Mesenchymal stem cell (in vitro differentiated cells and primary cell): ENCODE measurements at regions not wholly inside any gene's neighbourhood (a gene's known extent, or its start where the extent isn't known, plus 50 kb on each side); places are given as distances from the start of the nearest gene placed in this dataset.

Experiments
- DNase-seq: peaks from one replicate; pipeline ENCODE4 v3.0.0-alpha.2; 2013
- H2AFZ ChIP-seq: one replicate; pipeline ENCODE4 v1.6.1; 2013; ENCODE audit warnings: low read depth, mild to moderate bottlenecking, control low read depth, inconsistent platforms, low read length, moderate library complexity
- H2AK5ac ChIP-seq: 2 replicates; pipeline ENCODE4 v1.6.1; 2013; ENCODE audit warnings: low read length, moderate library complexity, mild to moderate bottlenecking, inconsistent platforms; ENCODE audit not compliant: severe bottlenecking
- H2BK120ac ChIP-seq: one replicate; pipeline ENCODE4 v1.6.1; 2013; ENCODE audit warnings: low read depth, mild to moderate bottlenecking, inconsistent platforms, low read length, moderate library complexity
- H2BK12ac ChIP-seq, 2 experiments: one replicate each; pipeline ENCODE4 v1.6.1; 2013; ENCODE audit warnings: inconsistent platforms in 2 of 2, low read length in 2 of 2, mild to moderate bottlenecking in 2 of 2, moderate library complexity in 2 of 2, control low read depth in 1 of 2
- H2BK15ac ChIP-seq: one replicate; pipeline ENCODE4 v1.6.1; 2013; ENCODE audit warnings: mild to moderate bottlenecking, low read depth, inconsistent platforms; ENCODE audit not compliant: poor library complexity, severe bottlenecking
- H2BK5ac ChIP-seq: 2 replicates; pipeline ENCODE4 v1.6.1; 2013; ENCODE audit warnings: low read depth, mild to moderate bottlenecking, low read length, control low read depth, inconsistent platforms; ENCODE audit not compliant: poor library complexity, severe bottlenecking
- H3K14ac ChIP-seq, 2 experiments: one replicate each; pipeline ENCODE4 v1.6.1; 2013; ENCODE audit warnings: inconsistent platforms in 2 of 2, low read length in 2 of 2, control low read depth in 1 of 2, mild to moderate bottlenecking in 1 of 2, moderate library complexity in 1 of 2
- H3K18ac ChIP-seq, 2 experiments: one replicate each; pipeline ENCODE4 v1.6.1; 2013; ENCODE audit warnings: inconsistent platforms in 2 of 2, low read length in 2 of 2, control low read depth in 1 of 2, low read depth in 1 of 2, mild to moderate bottlenecking in 1 of 2
- H3K23ac ChIP-seq, 2 experiments: one replicate each; pipeline ENCODE4 v1.6.1; 2013; ENCODE audit warnings: inconsistent platforms in 2 of 2, low read length in 2 of 2, mild to moderate bottlenecking in 2 of 2, moderate library complexity in 2 of 2, control low read depth in 1 of 2
- H3K27ac ChIP-seq: 2 replicates; pipeline ENCODE4 v1.5.1; 2013; ENCODE audit warnings: mild to moderate bottlenecking, moderate library complexity, low read length, control low read depth, inconsistent platforms; ENCODE audit not compliant: poor library complexity, severe bottlenecking
- H3K27me3 ChIP-seq, 2 experiments: 2 replicates each; pipeline versions ENCODE4 v1.6.1 to v1.7.0; 2013; ENCODE audit warnings: low read length in 2 of 2, mild to moderate bottlenecking in 2 of 2, moderate library complexity in 2 of 2, control low read depth in 1 of 2, inconsistent platforms in 1 of 2; ENCODE audit not compliant: control insufficient read depth in 1 of 2, insufficient read depth in 1 of 2
- H3K36me3 ChIP-seq, 2 experiments: 2 replicates each; pipeline versions ENCODE4 v1.6.1 to v1.7.0; 2013; ENCODE audit warnings: low read length in 2 of 2, control low read depth in 1 of 2, inconsistent platforms in 1 of 2, low read depth in 1 of 2, mild to moderate bottlenecking in 1 of 2; ENCODE audit not compliant: insufficient read depth in 2 of 2, control insufficient read depth in 1 of 2
- H3K4ac ChIP-seq, 2 experiments: one replicate each; pipeline ENCODE4 v1.6.1; 2013; ENCODE audit warnings: inconsistent platforms in 2 of 2, low read length in 2 of 2, mild to moderate bottlenecking in 2 of 2, moderate library complexity in 2 of 2, control low read depth in 1 of 2, low read depth in 1 of 2
- H3K4me1 ChIP-seq: 2 replicates; pipeline ENCODE4 v1.6.1; 2013; ENCODE audit warnings: low read depth, low read length, control low read depth; ENCODE audit not compliant: control insufficient read depth, insufficient read depth
- H3K4me2 ChIP-seq: 2 replicates; pipeline ENCODE4 v1.6.1; 2013; ENCODE audit warnings: low read length, mild to moderate bottlenecking, inconsistent platforms; ENCODE audit not compliant: poor library complexity, severe bottlenecking
- H3K4me3 ChIP-seq, 2 experiments: 2 replicates each; pipeline versions ENCODE4 v1.5.1 to v1.7.0; 2013; ENCODE audit warnings: low read length in 2 of 2, mild to moderate bottlenecking in 2 of 2, control low read depth in 1 of 2, low read depth in 1 of 2; ENCODE audit not compliant: insufficient read depth in 1 of 2
- H3K79me1 ChIP-seq: replicated peaks from 2 replicates; pipeline ENCODE4 v1.6.1; 2013; ENCODE audit warnings: mild to moderate bottlenecking, control low read depth, low read length, inconsistent platforms; ENCODE audit not compliant: poor library complexity, severe bottlenecking
- H3K9ac ChIP-seq: 2 replicates; pipeline ENCODE4 v1.7.0; 2013; ENCODE audit warnings: mild to moderate bottlenecking, low read length, moderate library complexity
- H3K9me3 ChIP-seq: 2 replicates; pipeline ENCODE4 v1.7.0; 2013; ENCODE audit warnings: mild to moderate bottlenecking, low read length; ENCODE audit not compliant: control insufficient read depth
- H4K8ac ChIP-seq: one replicate; pipeline ENCODE4 v1.6.1; 2013; ENCODE audit warnings: inconsistent platforms, mild to moderate bottlenecking, low read length, moderate library complexity
- H4K91ac ChIP-seq: one replicate; pipeline ENCODE4 v1.6.1; 2013; ENCODE audit warnings: mild to moderate bottlenecking, low read length, inconsistent platforms
- WGBS: methylation state at CpG from one replicate; pipeline ENCODE4 v1.1.7; 2013; ENCODE audit warnings: mixed read lengths; 5-methylcytosine and 5-hydroxymethylcytosine counted together

DNA sequence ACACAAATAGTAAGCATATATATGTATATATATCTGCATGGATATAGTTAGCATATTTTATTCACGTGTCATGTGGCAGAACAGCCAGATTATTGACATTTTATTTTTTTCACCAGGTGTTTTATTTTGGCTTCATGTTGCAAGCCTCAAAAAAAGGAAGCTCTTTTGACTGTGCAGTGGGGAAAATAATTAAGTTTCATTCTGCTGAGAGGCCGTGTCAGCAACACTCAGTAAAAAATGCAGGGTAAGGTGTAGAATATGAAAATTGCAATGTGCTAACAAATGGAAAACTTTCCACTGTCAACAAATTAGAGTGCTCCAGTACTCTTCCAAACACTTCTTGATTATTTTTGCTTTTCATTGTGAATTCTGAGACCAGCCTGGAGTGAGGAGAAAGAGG, 511.5 kb downstream of the GLUD2 start:
- Histone ChIP-seq H3K36me3 (no peaks in the 10 kb centered on the region), H3K14ac (no peak overlapping the region), H3K4me1 (no peaks in the 10 kb centered on the region), H3K4me2 (no peak overlapping the region), H2BK15ac (no peak overlapping the region), H3K4me3 (no peak overlapping the region), H2BK120ac (no peak overlapping the region), H3K18ac (no peak overlapping the region), H4K8ac (no peak overlapping the region), H3K4ac (no peak overlapping the region), H2BK5ac (no peak overlapping the region), H2BK12ac (no peak overlapping the region), H3K9me3 (no peaks in the 10 kb centered on the region), H3K27me3 (no peaks in the 10 kb centered on the region), H3K27ac (no peak overlapping the region), H3K9ac (no peak overlapping the region), H3K23ac (no peak overlapping the region), H2AK5ac (no peak overlapping the region), H3K79me1 (no peaks in the 10 kb centered on the region), H4K91ac (no peak overlapping the region), H2AFZ (no peak overlapping the region)
- WGBS = 88% methylated on average over 1 of the region's 2 CpGs
- no peak for DNase-seq

DNA sequence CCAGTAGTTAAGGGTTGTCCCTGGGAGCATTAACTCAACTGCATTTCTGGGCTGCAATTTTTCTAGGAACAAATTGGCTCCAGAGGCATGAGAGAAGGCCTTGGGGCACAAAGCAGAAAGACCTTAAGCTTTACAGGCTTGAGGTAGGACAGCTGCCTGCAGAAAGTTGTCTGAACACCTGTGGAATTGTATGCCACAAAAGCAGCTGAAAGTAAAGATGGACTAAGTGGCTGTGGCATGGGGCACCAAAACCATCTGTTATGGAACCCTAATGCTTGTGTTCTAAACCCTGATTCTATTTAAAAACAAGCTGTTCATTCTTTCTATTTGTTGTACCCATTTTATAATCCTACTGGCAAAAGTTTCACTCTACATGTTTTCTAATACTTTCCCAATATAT, 515.2 kb downstream of the GLUD2 start:
- H3K4me2 ChIP-seq = no peak overlapping the region
- H3K27me3 ChIP-seq = no peaks in the 10 kb centered on the region
- no peak overlapping the region for H3K27ac ChIP-seq
- no peaks in the 10 kb centered on the region for H3K36me3 ChIP-seq
- no peak overlapping the region for H2BK5ac ChIP-seq
- H3K9me3 ChIP-seq = no peaks in the 10 kb centered on the region
- no peak overlapping the region for H4K8ac ChIP-seq
- no peak overlapping the region for H2AFZ ChIP-seq
- no peak overlapping the region for H4K91ac ChIP-seq
- H2AK5ac ChIP-seq = no peak overlapping the region
- no peak overlapping the region for H3K4me3 ChIP-seq
- no peak overlapping the region for H3K4ac ChIP-seq
- H2BK120ac ChIP-seq = no peak overlapping the region
- no peak overlapping the region for H3K18ac ChIP-seq
- no peak overlapping the region for H3K23ac ChIP-seq
- H3K14ac ChIP-seq = no peak overlapping the region
- H2BK15ac ChIP-seq = no peak overlapping the region
- no peaks in the 10 kb centered on the region for H3K4me1 ChIP-seq
- H2BK12ac ChIP-seq = no peak overlapping the region
- no peaks in the 10 kb centered on the region for H3K79me1 ChIP-seq
- H3K9ac ChIP-seq = no peak overlapping the region
- no peak for DNase-seq

GRCh38 chrX:121569609-121570008, 522.2 kb downstream of the GLUD2 start:
- H3K36me3 ChIP-seq = no peaks in the 10 kb centered on the region

DNA sequence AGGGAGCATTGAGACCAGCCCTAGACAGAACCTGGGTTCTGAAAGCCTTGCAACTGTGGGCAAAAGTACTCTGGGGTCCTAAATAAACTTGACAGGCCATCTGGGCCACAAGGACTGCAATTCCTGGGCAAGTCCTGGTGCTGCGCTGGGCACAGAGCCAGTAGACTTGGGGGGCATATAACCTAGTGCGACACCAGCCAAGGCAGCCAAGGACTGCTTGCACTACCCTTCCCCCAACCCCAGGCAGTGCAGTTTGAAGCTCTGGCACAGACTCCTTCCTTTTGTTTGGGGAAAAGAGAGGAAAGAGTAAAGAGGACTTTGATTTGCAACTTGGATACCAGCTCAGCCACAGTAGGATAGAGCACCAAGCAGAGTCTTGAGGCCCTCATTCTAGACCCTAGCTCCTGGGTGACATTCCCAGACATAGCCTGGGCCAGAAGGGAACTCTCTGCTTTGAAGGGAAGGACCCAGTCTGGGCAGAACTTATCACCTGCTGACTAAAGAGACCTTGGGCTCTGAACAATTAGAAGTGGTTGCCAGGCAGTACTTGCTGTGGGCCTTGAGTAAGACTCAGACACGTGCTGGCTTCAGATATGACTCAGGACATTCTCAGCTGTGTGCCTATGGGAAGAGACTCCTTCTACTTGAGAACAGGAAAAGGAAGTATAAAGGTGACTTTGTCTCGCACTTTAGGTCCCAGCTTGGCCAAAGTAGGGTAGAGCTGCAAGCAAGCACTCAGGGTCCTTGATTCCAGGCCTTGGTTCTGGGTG, 522.8 kb downstream of the GLUD2 start:
- WGBS = 66% methylated on average over 4 of the region's 4 CpGs
- H3K18ac ChIP-seq = no peak overlapping the region
- H2AFZ ChIP-seq = no peak overlapping the region
- no peaks in the 10 kb centered on the region for H3K79me1 ChIP-seq
- H3K36me3 ChIP-seq = no peaks in the 10 kb centered on the region
- no peak overlapping the region for H4K91ac ChIP-seq
- H2BK12ac ChIP-seq = no peak overlapping the region
- no peak overlapping the region for H2AK5ac ChIP-seq
- no peaks in the 10 kb centered on the region for H3K27me3 ChIP-seq
- no peak overlapping the region for H3K27ac ChIP-seq
- H3K4me3 ChIP-seq = no peak overlapping the region
- no peak overlapping the region for H3K4ac ChIP-seq
- no peak overlapping the region for H3K4me2 ChIP-seq
- no peak overlapping the region for H3K23ac ChIP-seq
- H2BK120ac ChIP-seq = no peak overlapping the region
- no peak for DNase-seq
- no peaks in the 10 kb centered on the region for H3K9me3 ChIP-seq
- H4K8ac ChIP-seq = no peak overlapping the region
- no peak overlapping the region for H2BK15ac ChIP-seq
- H3K4me1 ChIP-seq = no peaks in the 10 kb centered on the region
- no peak overlapping the region for H2BK5ac ChIP-seq
- H3K14ac ChIP-seq = no peak overlapping the region
- no peak overlapping the region for H3K9ac ChIP-seq

More at GRCh38 chrX:121569609-121570008, 522.2 kb downstream of the GLUD2 start:
- H2BK120ac ChIP-seq = no peak overlapping the region
- H3K4me1 ChIP-seq = no peaks in the 10 kb centered on the region
- H2AK5ac ChIP-seq = no peak overlapping the region
- H3K27me3 ChIP-seq = no peaks in the 10 kb centered on the region
- no peak overlapping the region for H2BK15ac ChIP-seq
- H2BK12ac ChIP-seq = no peak overlapping the region
- H3K4me2 ChIP-seq = no peak overlapping the region
- H3K9ac ChIP-seq = no peak overlapping the region
- H3K4me3 ChIP-seq = no peak overlapping the region
- DNase-seq = no peak
- H3K9me3 ChIP-seq = no peaks in the 10 kb centered on the region
- 79% methylated on average over 1 of the region's 4 CpGs for WGBS
- no peak overlapping the region for H3K14ac ChIP-seq
- no peak overlapping the region for H2AFZ ChIP-seq
- no peak overlapping the region for H2BK5ac ChIP-seq
- H3K23ac ChIP-seq = no peak overlapping the region
- H3K79me1 ChIP-seq = no peaks in the 10 kb centered on the region
- H3K27ac ChIP-seq = no peak overlapping the region
- no peak overlapping the region for H3K18ac ChIP-seq
- H3K4ac ChIP-seq = no peak overlapping the region
- no peak overlapping the region for H4K91ac ChIP-seq
- no peak overlapping the region for H4K8ac ChIP-seq
